Nephron progenitor cell (in vitro differentiated cells): ENCODE measurements at regions not wholly inside any gene's neighbourhood (a gene's known extent, or its start where the extent isn't known, plus 50 kb on each side); places are given as distances from the start of the nearest gene placed in this dataset.

Source experiments
- DNase-seq: peaks from one replicate; pipeline ENCODE4 v3.0.0; 2021
- H3K27ac Mint-ChIP-seq: 2 replicates; pipeline ENCODE4 v1.8.0; 2021; ENCODE audit warnings: mild to moderate bottlenecking, moderate library complexity, mixed read lengths
- H3K27me3 Mint-ChIP-seq: 2 replicates; pipeline ENCODE4 v1.8.0; 2021; ENCODE audit warnings: mild to moderate bottlenecking, low read depth, mixed read lengths; ENCODE audit not compliant: poor library complexity
- H3K36me3 Mint-ChIP-seq: 2 replicates; pipeline ENCODE4 v1.8.0; 2021; ENCODE audit warnings: low read depth, mixed read lengths
- H3K4me1 Mint-ChIP-seq: 2 replicates; pipeline ENCODE4 v1.8.0; 2021; ENCODE audit warnings: mixed read lengths
- H3K4me3 Mint-ChIP-seq: 2 replicates; pipeline ENCODE4 v1.8.0; 2021; ENCODE audit warnings: mild to moderate bottlenecking, moderate library complexity, mixed read lengths
- H3K9me3 Mint-ChIP-seq: 2 replicates; pipeline ENCODE4 v1.8.0; 2021; ENCODE audit warnings: mild to moderate bottlenecking, moderate library complexity, mixed read lengths
- CTCF ChIP-seq: fragments of 200-600 bp; sonication (generic); IDR thresholded peaks from 2 replicates; pipeline ENCODE4 v1.5.0; 2021; ENCODE audit warnings: antibody characterized with exemption

GRCh38 chr7:131844369-131844768 lies 287.9 kb upstream of the PODXL start:
- Mint-ChIP-seq H3K27ac (no peak overlapping the region), H3K27me3 (peaks cover 38% of the 10 kb centered on the region), H3K4me1 (peaks cover 26% of the 10 kb centered on the region), H3K4me3 (no peak overlapping the region), H3K36me3 (no peaks in the 10 kb centered on the region), H3K9me3 (no peaks in the 10 kb centered on the region)
- DNase-seq = no peak
- no peak for TF ChIP-seq CTCF

- H3K27ac Mint-ChIP-seq = no peak overlapping the region
- H3K27me3 Mint-ChIP-seq = peaks cover 36% of the 10 kb centered on the region
- no peak for TF ChIP-seq CTCF
- H3K36me3 Mint-ChIP-seq = no peaks in the 10 kb centered on the region
- peaks cover 26% of the 10 kb centered on the region for H3K4me1 Mint-ChIP-seq
- no peaks in the 10 kb centered on the region for H3K9me3 Mint-ChIP-seq
- DNase-seq = peak; percentile 30
- H3K4me3 Mint-ChIP-seq = no peak overlapping the region
Observed at GRCh38 chr7:131843898-131844331, 287.5 kb upstream of the PODXL start.

GRCh38 chr7:131839967-131840690 lies 283.7 kb upstream of the PODXL start:
- Mint-ChIP-seq H3K27ac (no peak overlapping the region), H3K4me1 (peaks cover 18% of the 10 kb centered on the region), H3K36me3 (no peaks in the 10 kb centered on the region), H3K9me3 (no peaks in the 10 kb centered on the region), H3K4me3 (no peak overlapping the region), H3K27me3 (peaks cover 53% of the 10 kb centered on the region)
- TF ChIP-seq CTCF = no peak
- no peak for DNase-seq

GRCh38 chr7:131836733-131837132 lies 280.3 kb upstream of the PODXL start:
- Mint-ChIP-seq H3K36me3 (no peaks in the 10 kb centered on the region), H3K4me1 (peaks cover 36% of the 10 kb centered on the region), H3K27ac (no peak overlapping the region), H3K4me3 (no peak overlapping the region), H3K9me3 (no peaks in the 10 kb centered on the region), H3K27me3 (peaks cover 41% of the 10 kb centered on the region)
- TF ChIP-seq CTCF = no peak
- DNase-seq = no peak

- no peaks in the 10 kb centered on the region for H3K9me3 Mint-ChIP-seq
- peaks cover 41% of the 10 kb centered on the region for H3K4me1 Mint-ChIP-seq
- no peak for TF ChIP-seq CTCF
- peaks cover 34% of the 10 kb centered on the region for H3K27me3 Mint-ChIP-seq
- no peak overlapping the region for H3K4me3 Mint-ChIP-seq
- no peaks in the 10 kb centered on the region for H3K36me3 Mint-ChIP-seq
- no peak for DNase-seq
- no peak overlapping the region for H3K27ac Mint-ChIP-seq
Observed at GRCh38 chr7:131835141-131835540, 278.7 kb upstream of the PODXL start.

- H3K4me3 Mint-ChIP-seq = no peak overlapping the region
- DNase-seq = no peak
- H3K27me3 Mint-ChIP-seq = peaks cover 14% of the 10 kb centered on the region
- H3K4me1 Mint-ChIP-seq = peaks cover 67% of the 10 kb centered on the region
- H3K36me3 Mint-ChIP-seq = no peaks in the 10 kb centered on the region
- TF ChIP-seq CTCF = no peak
- no peaks in the 10 kb centered on the region for H3K9me3 Mint-ChIP-seq
- H3K27ac Mint-ChIP-seq = no peak overlapping the region
Observed at GRCh38 chr7:131830681-131831080, 274.3 kb upstream of the PODXL start.
